Activated CD8-positive, alpha-beta T cell treated with anti-CD3 and anti-CD28 coated beads for 36 hours (primary cell): ENCODE measurements at regions not wholly inside any gene's neighbourhood (a gene's known extent, or its start where the extent isn't known, plus 50 kb on each side); places are given as distances from the start of the nearest gene placed in this dataset.

Source experiments
- ATAC-seq: fragments of 200-7000 bp; cut with Tn5 transposase; one replicate; pipeline ENCODE4 v1.10.0; 2021; ENCODE audit warnings: mild to moderate bottlenecking, moderate library complexity
- CTCF ChIA-PET: fragments of 350-600 bp; sonication (Branson Sonifier 250); formaldehyde crosslinking; loops from one replicate; lab custom pipeline; 2021; ENCODE audit warnings: antibody characterized with exemption; lab: Charles Lee
- POLR2A ChIA-PET: fragments of 350-600 bp; sonication (Branson Sonifier 250); formaldehyde crosslinking; loops from one replicate; lab custom pipeline; 2021; ENCODE audit warnings: antibody characterized with exemption; lab: Charles Lee
- DNase-seq: peaks from one replicate; pipeline ENCODE4 v3.0.0-alpha.2; 2020
- H3K27ac Mint-ChIP-seq: one replicate; pipeline ENCODE4 v1.8.0; 2021; ENCODE audit warnings: mild to moderate bottlenecking, mixed read lengths
- H3K27me3 Mint-ChIP-seq: one replicate; pipeline ENCODE4 v1.8.0; 2021; ENCODE audit warnings: mixed read lengths
- H3K36me3 Mint-ChIP-seq: one replicate; pipeline ENCODE4 v1.8.0; 2021; ENCODE audit warnings: low read depth, mixed read lengths
- H3K4me1 Mint-ChIP-seq: one replicate; pipeline ENCODE4 v1.8.0; 2021; ENCODE audit warnings: low read depth, mixed read lengths
- H3K4me3 Mint-ChIP-seq: one replicate; pipeline ENCODE4 v1.8.0; 2021; ENCODE audit warnings: mild to moderate bottlenecking, moderate library complexity, mixed read lengths
- H3K9me3 Mint-ChIP-seq: one replicate; pipeline ENCODE4 v1.8.0; 2021; ENCODE audit warnings: mixed read lengths
- intact Hi-C: fragments of 100-400 bp; cut with micrococcal nuclease; formaldehyde crosslinking; loops from one replicate; pipeline ENCODE4 v1.10.0; 2022
- TF ChIP-seq, protein P1 (sequence below): fragments of 200-600 bp; IDR thresholded peaks from one replicate; pipeline ENCODE4 v1.8.0; 2022; ENCODE audit warnings: antibody characterized with exemption, mild to moderate bottlenecking

DNA sequence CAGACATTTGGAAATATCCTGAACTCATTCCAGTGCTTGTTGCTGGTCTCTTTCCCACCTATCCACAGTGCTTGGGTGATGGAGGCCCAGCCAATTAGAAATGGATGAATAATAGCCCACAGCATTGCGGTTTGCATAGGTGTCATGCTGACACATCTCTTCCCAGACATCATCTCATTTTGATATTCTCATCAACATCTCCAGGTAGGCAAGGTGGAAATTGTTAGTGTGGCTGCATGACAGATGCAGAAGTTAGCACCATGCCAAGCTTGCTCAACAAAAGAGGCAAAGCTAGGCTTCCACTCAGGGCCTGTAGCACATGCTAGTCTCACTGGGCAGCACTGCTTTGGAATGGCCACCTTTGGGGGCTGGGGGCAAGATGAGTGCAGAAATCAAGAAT, 1118.9 kb downstream of the VRK1 start:
- H3K4me1 Mint-ChIP-seq, result peaks cover 8% of the 10 kb centered on the region
- no peak overlapping the region for H3K4me3 Mint-ChIP-seq
- POLR2A ChIA-PET, result no interaction called here
- TF ChIP-seq, protein P1, sequence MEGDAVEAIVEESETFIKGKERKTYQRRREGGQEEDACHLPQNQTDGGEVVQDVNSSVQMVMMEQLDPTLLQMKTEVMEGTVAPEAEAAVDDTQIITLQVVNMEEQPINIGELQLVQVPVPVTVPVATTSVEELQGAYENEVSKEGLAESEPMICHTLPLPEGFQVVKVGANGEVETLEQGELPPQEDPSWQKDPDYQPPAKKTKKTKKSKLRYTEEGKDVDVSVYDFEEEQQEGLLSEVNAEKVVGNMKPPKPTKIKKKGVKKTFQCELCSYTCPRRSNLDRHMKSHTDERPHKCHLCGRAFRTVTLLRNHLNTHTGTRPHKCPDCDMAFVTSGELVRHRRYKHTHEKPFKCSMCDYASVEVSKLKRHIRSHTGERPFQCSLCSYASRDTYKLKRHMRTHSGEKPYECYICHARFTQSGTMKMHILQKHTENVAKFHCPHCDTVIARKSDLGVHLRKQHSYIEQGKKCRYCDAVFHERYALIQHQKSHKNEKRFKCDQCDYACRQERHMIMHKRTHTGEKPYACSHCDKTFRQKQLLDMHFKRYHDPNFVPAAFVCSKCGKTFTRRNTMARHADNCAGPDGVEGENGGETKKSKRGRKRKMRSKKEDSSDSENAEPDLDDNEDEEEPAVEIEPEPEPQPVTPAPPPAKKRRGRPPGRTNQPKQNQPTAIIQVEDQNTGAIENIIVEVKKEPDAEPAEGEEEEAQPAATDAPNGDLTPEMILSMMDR, result no peak
- H3K27me3 Mint-ChIP-seq, result no peaks in the 10 kb centered on the region
- no peaks in the 10 kb centered on the region for H3K36me3 Mint-ChIP-seq
- peaks cover 1% of the 10 kb centered on the region for H3K9me3 Mint-ChIP-seq
- CTCF ChIA-PET, result interaction anchor here (0.8 kb wide), 1 partner anchor 15 kb away, joined by 3 read pairs; no protein-coding TSS in a partner anchor
- ATAC-seq, result no peak
- intact Hi-C loops, result no loop called here
- no peak for DNase-seq
- no peak overlapping the region for H3K27ac Mint-ChIP-seq

DNA sequence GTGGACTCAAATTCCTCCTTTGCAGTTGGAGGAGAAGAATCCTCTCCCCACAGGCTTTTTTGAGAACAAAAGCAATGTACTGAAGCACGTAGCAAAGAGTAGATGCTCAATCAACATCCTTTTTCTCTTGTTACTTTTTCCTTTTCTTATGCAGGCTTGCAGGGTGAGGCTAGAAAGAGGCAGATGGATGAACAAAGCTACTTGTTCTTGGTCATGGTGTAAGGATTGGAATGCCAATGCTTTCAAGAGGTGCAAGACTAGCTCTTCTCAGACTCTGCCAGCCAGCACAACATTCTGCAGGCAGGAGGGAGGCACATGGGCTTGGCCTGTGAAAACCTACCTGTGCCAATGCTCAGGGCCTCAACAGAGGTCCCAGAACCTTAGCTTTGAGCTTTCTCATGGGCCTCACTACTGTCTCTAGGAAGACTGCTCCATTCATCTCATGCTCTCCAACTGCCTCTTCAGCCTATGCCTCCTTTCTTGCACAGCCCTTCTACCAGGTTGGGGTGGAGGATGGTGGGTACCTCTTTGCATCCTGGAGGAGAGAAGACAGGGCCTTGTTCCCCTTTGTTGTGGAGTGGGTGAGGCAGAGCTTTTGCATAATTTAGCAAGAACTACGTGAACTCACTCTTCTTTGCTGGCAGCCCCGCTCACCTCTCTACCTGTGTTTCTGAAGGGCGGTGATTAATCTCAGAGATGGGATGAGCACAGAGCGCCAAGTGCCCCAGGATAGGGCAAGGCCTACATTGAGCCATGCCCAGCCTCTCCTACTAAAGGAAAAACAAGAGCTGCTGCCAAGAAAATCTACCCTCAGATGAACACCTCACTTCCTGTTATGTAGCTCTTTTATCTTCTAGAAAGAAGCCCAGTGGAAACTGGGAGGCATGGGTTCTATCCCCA, 1119.7 kb downstream of the VRK1 start:
- intact Hi-C loops, result no loop called here
- CTCF ChIA-PET, result interaction anchor here (0.8 to 1.0 kb wide), 2 partner anchors 14 to 35 kb away, joined by 3 read pairs; no protein-coding TSS in a partner anchor
- no peaks in the 10 kb centered on the region for H3K36me3 Mint-ChIP-seq
- H3K27ac Mint-ChIP-seq, result no peak overlapping the region
- TF ChIP-seq, protein P1, result no peak
- no peak overlapping the region for H3K4me3 Mint-ChIP-seq
- H3K4me1 Mint-ChIP-seq, result peaks cover 8% of the 10 kb centered on the region
- DNase-seq (peak; percentile 4), ATAC-seq (peak; percentile 39)
- peaks cover 1% of the 10 kb centered on the region for H3K9me3 Mint-ChIP-seq
- POLR2A ChIA-PET, result interaction anchor here (1.2 kb wide), 1 partner anchor 18 kb away, joined by 3 read pairs; no protein-coding TSS in a partner anchor
- H3K27me3 Mint-ChIP-seq, result no peaks in the 10 kb centered on the region

- no peak for DNase-seq
- TF ChIP-seq, protein P1, result no peak
- Mint-ChIP-seq H3K36me3 (no peaks in the 10 kb centered on the region), H3K4me1 (peaks cover 8% of the 10 kb centered on the region), H3K4me3 (no peak overlapping the region), H3K27me3 (no peaks in the 10 kb centered on the region), H3K27ac (no peak overlapping the region), H3K9me3 (peaks cover 1% of the 10 kb centered on the region)
- intact Hi-C loops, result no loop called here
- POLR2A ChIA-PET, result no interaction called here
- ATAC-seq, result no peak
- CTCF ChIA-PET, result interaction anchor here (0.6 to 0.8 kb wide), 2 partner anchors 12 to 41 kb away, joined by 3 read pairs; no protein-coding TSS in a partner anchor
Measured at GRCh38 chr14:97920201-97920600, 1123.0 kb downstream of the VRK1 start.

DNA sequence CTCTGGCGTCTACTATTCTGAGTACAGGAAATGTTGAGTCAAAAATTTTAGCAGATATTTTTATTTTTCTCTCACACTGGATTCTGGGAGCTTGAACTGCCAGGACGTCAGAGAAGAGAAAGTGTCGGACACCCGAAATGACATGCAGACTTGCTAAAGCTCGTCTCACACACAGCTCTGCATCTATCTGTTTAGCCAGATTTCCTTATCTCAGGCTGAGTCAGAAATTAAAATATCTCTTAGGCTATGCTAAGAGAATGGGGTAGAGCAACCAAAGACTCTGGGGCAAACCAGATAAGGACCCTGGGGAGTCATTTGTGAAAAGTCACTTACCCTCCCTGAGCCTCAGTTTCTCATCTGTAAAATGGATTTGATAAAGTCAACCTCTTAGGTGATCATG, 1124.1 kb downstream of the VRK1 start:
- TF ChIP-seq, protein P1, result no peak
- ATAC-seq (no peak), DNase-seq (no peak)
- Mint-ChIP-seq H3K27ac (no peak overlapping the region), H3K36me3 (no peaks in the 10 kb centered on the region), H3K27me3 (no peaks in the 10 kb centered on the region), H3K4me1 (peaks cover 10% of the 10 kb centered on the region), H3K9me3 (peaks cover 1% of the 10 kb centered on the region), H3K4me3 (no peak overlapping the region)
- POLR2A ChIA-PET, result no interaction called here
- intact Hi-C loops, result no loop called here
- CTCF ChIA-PET, result no interaction called here

DNA sequence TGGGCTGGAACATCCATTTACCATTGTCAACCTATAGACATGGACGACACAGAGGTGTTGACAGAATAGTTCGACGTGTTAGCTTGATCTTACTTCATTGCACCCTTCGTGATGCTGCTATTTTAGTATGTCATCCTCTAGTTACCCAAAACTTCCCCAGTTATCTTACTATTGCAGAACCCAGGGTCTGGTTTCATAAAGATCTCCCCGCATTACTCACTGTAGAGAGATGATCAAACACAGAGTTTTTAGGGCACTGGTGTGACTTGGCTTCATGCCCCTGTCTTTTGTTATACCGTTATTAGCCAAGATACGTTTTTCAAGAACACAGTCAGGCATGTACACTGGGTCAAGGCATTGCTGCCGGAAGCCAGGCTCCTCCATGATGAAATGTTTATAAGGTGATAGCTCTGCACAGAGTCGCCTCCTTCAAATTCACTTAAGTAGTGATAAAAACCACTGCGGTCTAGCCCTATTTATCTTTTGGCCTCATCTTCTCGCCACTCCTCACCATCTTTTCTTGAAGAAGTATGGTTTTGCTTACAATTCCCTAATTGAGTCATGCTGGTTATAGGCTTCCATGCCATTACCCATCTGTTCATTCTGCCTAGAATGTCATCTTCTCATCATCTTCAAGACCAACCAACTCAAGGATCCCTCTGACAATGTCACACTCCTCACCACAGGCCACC, 1127.9 kb downstream of the VRK1 start:
- DNase-seq, result peak; percentile 18
- Mint-ChIP-seq H3K36me3 (no peaks in the 10 kb centered on the region), H3K4me3 (no peak overlapping the region), H3K27ac (no peak overlapping the region), H3K27me3 (no peaks in the 10 kb centered on the region), H3K9me3 (no peaks in the 10 kb centered on the region), H3K4me1 (peaks cover 2% of the 10 kb centered on the region)
- TF ChIP-seq, protein P1, result no peak
- peak; percentile 75 for ATAC-seq
- POLR2A ChIA-PET, result no interaction called here
- intact Hi-C loops, result no loop called here
- CTCF ChIA-PET, result no interaction called here
